Tibial nerve (tissue), 4 donors: ENCODE measurements at regions not wholly inside any gene's neighbourhood (a gene's known extent, or its start where the extent isn't known, plus 50 kb on each side); places are given as distances from the start of the nearest gene placed in this dataset.

ENCODE experiments used
- DNase-seq, 2 donors: peaks; one replicate each; pipeline ENCODE4 v3.0.0-alpha.2; 2019; ENCODE audit warnings: low spot score in 2 of 2
- H3K27ac ChIP-seq, 4 donors: fragments of 200-600 bp; sonication (generic) in 3 of 4; one replicate each; pipeline ENCODE4 v1.5.1; 2017 to 2019; ENCODE audit warnings: mild to moderate bottlenecking in 1 of 4
- H3K27me3 ChIP-seq, 2 donors: fragments of 200-600 bp; sonication (generic) in 1 of 2; one replicate each; pipeline versions ENCODE4 v1.5.1 to v1.6.0; 2017 to 2019
- H3K36me3 ChIP-seq, 3 donors: fragments of 200-600 bp; sonication (generic); one replicate each; pipeline ENCODE4 v1.5.1; 2018 to 2019
- H3K4me1 ChIP-seq, 4 donors: fragments of 200-600 bp; sonication (generic) in 3 of 4; one replicate each; pipeline ENCODE4 v1.5.1; 2017 to 2019
- H3K4me3 ChIP-seq, 4 donors: fragments of 200-600 bp; sonication (generic) in 3 of 4; one replicate each; pipeline ENCODE4 v1.5.1; 2017 to 2019; ENCODE audit warnings: mild to moderate bottlenecking in 1 of 4, moderate library complexity in 1 of 4
- H3K9me3 ChIP-seq, 4 donors: fragments of 200-600 bp; sonication (generic) in 3 of 4; one replicate each; pipeline ENCODE4 v1.5.1; 2017 to 2019
- CTCF ChIP-seq, 5 experiments: fragments of 200-600 bp in 3 of 5; fragments of 450-650 bp in 2 of 5; sonication (generic) in 3 of 5; IDR thresholded peaks; one replicate each; pipeline ENCODE4 v1.5.1; 2016 to 2019; ENCODE audit warnings: antibody characterized with exemption in 5 of 5, mild to moderate bottlenecking in 3 of 5, moderate library complexity in 2 of 5
- EP300 ChIP-seq, 2 donors: sonication (generic); formaldehyde crosslinking; IDR thresholded peaks; one replicate each; pipeline ENCODE4 v1.6.1; 2017; ENCODE audit warnings: antibody characterized with exemption in 2 of 2, mild to moderate bottlenecking in 1 of 2
- POLR2A ChIP-seq, 2 donors: fragments of 450-650 bp; IDR thresholded peaks; one replicate each; pipeline ENCODE4 v1.6.1; 2017; ENCODE audit warnings: antibody characterized with exemption in 2 of 2, mild to moderate bottlenecking in 2 of 2, moderate library complexity in 2 of 2
- WGBS, 2 donors: methylation state at CpG; one replicate each; pipeline ENCODE4 v1.1.5; 2018; 5-methylcytosine and 5-hydroxymethylcytosine counted together

DNA sequence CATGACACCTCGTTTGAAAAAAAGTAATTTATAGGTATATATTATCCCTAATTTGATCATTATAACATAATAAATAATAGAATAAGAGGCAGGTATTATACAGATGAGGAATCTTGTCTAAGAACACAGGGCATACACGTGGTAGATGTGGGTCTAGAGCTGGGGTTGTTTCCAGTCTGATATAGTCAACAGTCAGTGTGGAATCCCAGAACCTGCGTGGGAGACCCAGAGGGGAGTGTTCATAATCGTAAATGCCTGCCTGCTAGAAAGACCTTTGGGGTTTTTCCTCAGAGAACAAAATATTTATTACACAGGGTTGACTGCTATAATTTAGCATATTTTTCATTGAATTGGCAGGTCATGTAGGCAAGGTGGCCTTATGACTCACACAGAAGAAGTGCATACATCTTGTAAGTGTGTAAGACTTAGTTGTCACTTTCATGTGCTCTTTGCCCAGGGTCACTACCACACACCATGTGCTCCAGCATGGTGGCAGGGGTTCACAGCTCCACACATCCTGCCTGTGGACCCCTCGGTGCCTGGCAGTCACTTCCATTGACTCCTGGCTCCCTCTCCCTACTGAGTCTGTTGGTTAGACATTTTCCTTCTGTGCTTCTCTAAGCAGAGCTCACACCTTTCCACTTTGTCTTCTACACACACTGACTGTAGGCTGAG, 94.9 kb upstream of the IKZF1 start:
- no peak for TF ChIP-seq EP300 (IDR thresholded peaks at IDR 0.05)
- TF ChIP-seq CTCF (IDR thresholded peaks at IDR 0.05) = no peak
- no peak for TF ChIP-seq POLR2A (IDR thresholded peaks at IDR 0.05)
- peaks cover 0 to 5% (median 0%) of the 10 kb centered on the region in 4 donors for H3K4me1 ChIP-seq
- no peaks in the 10 kb centered on the region for H3K27me3 ChIP-seq
- no peak overlapping the region for H3K27ac ChIP-seq
- H3K9me3 ChIP-seq = no peaks in the 10 kb centered on the region
- H3K36me3 ChIP-seq = no peaks in the 10 kb centered on the region
- H3K4me3 ChIP-seq = no peak overlapping the region
- no peak for DNase-seq
- WGBS, 2 donors = 60 to 64% methylated on average over 5 of the region's 5 CpGs

GRCh38 chr7:50208378-50208982, 96.0 kb upstream of the IKZF1 start:
- Histone ChIP-seq H3K4me3 (no peak overlapping the region), H3K4me1 (peaks cover 0 to 5% (median 0%) of the 10 kb centered on the region in 4 donors)
- 77 to 81% methylated on average over 5 of the region's 5 CpGs for WGBS, 2 donors

GRCh38 chr7:50207686-50208255, 96.7 kb upstream of the IKZF1 start:
- TF ChIP-seq CTCF (IDR thresholded peaks at IDR 0.05) = no peak
- TF ChIP-seq EP300 (IDR thresholded peaks at IDR 0.05) = peak in 1 of 2 donors; percentile 28
- no peak for TF ChIP-seq POLR2A (IDR thresholded peaks at IDR 0.05)
- no peaks in the 10 kb centered on the region for H3K9me3 ChIP-seq
- H3K4me1 ChIP-seq = peaks cover 0 to 5% (median 0%) of the 10 kb centered on the region in 4 donors
- no peak overlapping the region for H3K4me3 ChIP-seq
- no peaks in the 10 kb centered on the region for H3K27me3 ChIP-seq
- no peak overlapping the region for H3K27ac ChIP-seq
- no peak for DNase-seq
- no peaks in the 10 kb centered on the region for H3K36me3 ChIP-seq
- WGBS, 2 donors = 73% methylated on average over 14 of the region's 14 CpGs

More at GRCh38 chr7:50208378-50208982, 96.0 kb upstream of the IKZF1 start:
- DNase-seq = no peak
- Histone ChIP-seq H3K27me3 (no peaks in the 10 kb centered on the region), H3K9me3 (no peaks in the 10 kb centered on the region), H3K27ac (no peak overlapping the region), H3K36me3 (no peaks in the 10 kb centered on the region)
- TF ChIP-seq POLR2A (IDR thresholded peaks at IDR 0.05) (no peak), CTCF (IDR thresholded peaks at IDR 0.05) (no peak), EP300 (IDR thresholded peaks at IDR 0.05) (no peak)

GRCh38 chr7:50207251-50207564, 97.3 kb upstream of the IKZF1 start:
- Histone ChIP-seq H3K27ac (no peak overlapping the region), H3K4me3 (no peak overlapping the region), H3K4me1 (peaks cover 0 to 5% (median 0%) of the 10 kb centered on the region in 4 donors), H3K36me3 (no peaks in the 10 kb centered on the region), H3K27me3 (no peaks in the 10 kb centered on the region), H3K9me3 (no peaks in the 10 kb centered on the region)
- DNase-seq = no peak
- 91 to 93% methylated on average over 11 of the region's 11 CpGs for WGBS, 2 donors
- TF ChIP-seq POLR2A (IDR thresholded peaks at IDR 0.05) (no peak), EP300 (IDR thresholded peaks at IDR 0.05) (no peak), CTCF (IDR thresholded peaks at IDR 0.05) (no peak)
